PC-9 (cell line): ENCODE measurements at regions not wholly inside any gene's neighbourhood (a gene's known extent, or its start where the extent isn't known, plus 50 kb on each side); places are given as distances from the start of the nearest gene placed in this dataset.

Source experiments
- BruUV-seq: library from RNA; stranded (reverse); fragments of 400-500 nt; replicated peaks from 2 replicates; lab custom pipeline; 2021; lab: Mats Ljungman, UMichigan
- CTCF ChIA-PET: fragments of 300-600 bp; sonication (Branson Sonifier 250); formaldehyde crosslinking; loops from one replicate; lab custom pipeline; 2022; ENCODE audit warnings: antibody characterized with exemption; lab: Charles Lee
- POLR2A ChIA-PET: fragments of 300-600 bp; sonication (Branson Sonifier 250); formaldehyde crosslinking; loops from one replicate; lab custom pipeline; 2022; ENCODE audit warnings: antibody characterized with exemption; ENCODE audit not compliant: unreplicated experiment; lab: Charles Lee
- DNase-seq, 2 experiments: peaks; one replicate each; pipeline versions ENCODE4 v3.0.0 to v3.0.0-alpha.2; 2015 to 2022; ENCODE audit warnings: mixed read lengths in 1 of 2
- H2AFZ ChIP-seq: fragments of 200-600 bp; sonication (generic); 2 replicates; pipeline ENCODE4 v1.8.1; 2017; ENCODE audit warnings: antibody characterized with exemption
- H3F3A ChIP-seq: fragments of 200-600 bp; sonication (generic); 2 replicates; pipeline ENCODE4 v1.8.1; 2017; ENCODE audit warnings: antibody characterized with exemption, mild to moderate bottlenecking, low read depth; ENCODE audit not compliant: insufficient read depth
- H3K27ac ChIP-seq: fragments of 200-600 bp; sonication (generic); 2 replicates; pipeline ENCODE4 v1.6.1; 2016; ENCODE audit warnings: mixed run types
- H3K27me3 ChIP-seq: fragments of 200-600 bp; sonication (generic); 2 replicates; pipeline ENCODE4 v1.6.1; 2016; ENCODE audit warnings: low read depth, mixed run types; ENCODE audit not compliant: insufficient read depth
- H3K36me3 ChIP-seq: fragments of 200-600 bp; sonication (generic); 2 replicates; pipeline ENCODE4 v1.6.1; 2016; ENCODE audit warnings: low read depth, mixed run types
- H3K4me1 ChIP-seq: fragments of 200-600 bp; sonication (generic); replicated peaks from 2 replicates; pipeline ENCODE4 v1.6.1; 2016; ENCODE audit warnings: mixed run types; ENCODE audit not compliant: insufficient read depth
- H3K4me2 ChIP-seq: fragments of 200-600 bp; sonication (generic); 2 replicates; pipeline ENCODE4 v1.6.1; 2017; ENCODE audit warnings: mixed run types
- H3K4me3 ChIP-seq: fragments of 200-600 bp; sonication (generic); 2 replicates; pipeline ENCODE4 v1.6.1; 2016; ENCODE audit warnings: mixed run types
- H3K79me2 ChIP-seq: fragments of 200-600 bp; sonication (generic); 2 replicates; pipeline ENCODE4 v1.6.1; 2017; ENCODE audit warnings: low read depth, mixed run types
- H3K9me2 ChIP-seq: fragments of 200-600 bp; sonication (generic); 2 replicates; pipeline ENCODE4 v1.8.1; 2017; ENCODE audit warnings: mild to moderate bottlenecking; ENCODE audit not compliant: insufficient read depth
- H3K9me3 ChIP-seq: fragments of 200-600 bp; sonication (generic); 2 replicates; pipeline ENCODE4 v1.8.1; 2016; ENCODE audit warnings: low read depth; ENCODE audit not compliant: insufficient read depth
- H4K20me1 ChIP-seq: fragments of 200-600 bp; sonication (generic); 2 replicates; pipeline ENCODE4 v1.8.1; 2017; ENCODE audit not compliant: insufficient read depth
- EZH2 ChIP-seq: fragments of 200-600 bp; sonication (generic); IDR thresholded peaks from 2 replicates; pipeline ENCODE4 v1.8.0; 2017; ENCODE audit warnings: antibody characterized with exemption, low read depth
- intact Hi-C: fragments of 100-400 bp; cut with micrococcal nuclease; formaldehyde crosslinking; loops from one replicate; pipeline ENCODE4 v1.10.0; 2022; ENCODE audit not compliant: unreplicated experiment
- TF ChIP-seq, protein P1 (sequence below): fragments of 200-600 bp; sonication (generic); conservative IDR thresholded peaks from 2 replicates; pipeline ENCODE4 v1.6.1; 2017; ENCODE audit warnings: mixed run types, antibody characterized with exemption, mild to moderate bottlenecking, moderate library complexity

DNA sequence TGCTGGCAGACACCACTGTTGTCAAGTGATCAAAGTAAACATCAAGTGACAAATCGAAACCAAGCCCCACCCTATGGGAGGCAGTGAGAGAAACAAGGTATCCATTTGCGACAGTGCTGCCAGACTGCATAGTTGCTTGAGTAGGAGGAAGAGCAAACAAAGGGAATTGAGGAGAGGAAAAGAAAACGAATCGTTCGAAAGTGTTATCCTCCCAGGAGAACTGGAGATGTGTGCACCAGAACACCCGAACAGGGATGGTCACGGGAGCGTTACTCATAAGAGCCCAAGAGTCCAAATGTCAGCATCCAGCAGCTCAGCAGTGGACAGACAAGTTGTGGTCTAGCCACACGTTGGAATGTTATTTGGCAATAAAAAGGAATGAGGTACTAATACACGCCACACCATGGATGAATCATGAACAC lies 58.4 kb upstream of the NUP50 start:
- Histone ChIP-seq H3K4me2 (peak overlapping the region; percentile 67), H3K27ac (peak overlapping the region; percentile 60), H3K9me2 (no peaks in the 10 kb centered on the region), H3K79me2 (no peaks in the 10 kb centered on the region), H3K36me3 (no peaks in the 10 kb centered on the region), H3F3A (peaks cover 12% of the 10 kb centered on the region; the same call in 1 of the 2 replicates), H3K4me1 (peaks cover 12% of the 10 kb centered on the region; the same call in 1 of the 2 replicates), H3K27me3 (peaks cover 48% of the 10 kb centered on the region), H3K9me3 (no peaks in the 10 kb centered on the region), H4K20me1 (no peaks in the 10 kb centered on the region), H2AFZ (0 out of 2 replicates have a peak overlapping the region, but pooled peaks have one; percentile 46), H3K4me3 (peak overlapping the region; percentile 39; the same call in 1 of the 2 replicates)
- no TSS peak for BruUV-seq
- ChIA-PET CTCF (no interaction called here), POLR2A (no interaction called here)
- intact Hi-C loops = loop anchor here (2.0 kb wide), 1 partner anchor 152 kb away; no protein-coding TSS in a partner anchor
- TF ChIP-seq EZH2 = no peak
- TF ChIP-seq, protein P1, sequence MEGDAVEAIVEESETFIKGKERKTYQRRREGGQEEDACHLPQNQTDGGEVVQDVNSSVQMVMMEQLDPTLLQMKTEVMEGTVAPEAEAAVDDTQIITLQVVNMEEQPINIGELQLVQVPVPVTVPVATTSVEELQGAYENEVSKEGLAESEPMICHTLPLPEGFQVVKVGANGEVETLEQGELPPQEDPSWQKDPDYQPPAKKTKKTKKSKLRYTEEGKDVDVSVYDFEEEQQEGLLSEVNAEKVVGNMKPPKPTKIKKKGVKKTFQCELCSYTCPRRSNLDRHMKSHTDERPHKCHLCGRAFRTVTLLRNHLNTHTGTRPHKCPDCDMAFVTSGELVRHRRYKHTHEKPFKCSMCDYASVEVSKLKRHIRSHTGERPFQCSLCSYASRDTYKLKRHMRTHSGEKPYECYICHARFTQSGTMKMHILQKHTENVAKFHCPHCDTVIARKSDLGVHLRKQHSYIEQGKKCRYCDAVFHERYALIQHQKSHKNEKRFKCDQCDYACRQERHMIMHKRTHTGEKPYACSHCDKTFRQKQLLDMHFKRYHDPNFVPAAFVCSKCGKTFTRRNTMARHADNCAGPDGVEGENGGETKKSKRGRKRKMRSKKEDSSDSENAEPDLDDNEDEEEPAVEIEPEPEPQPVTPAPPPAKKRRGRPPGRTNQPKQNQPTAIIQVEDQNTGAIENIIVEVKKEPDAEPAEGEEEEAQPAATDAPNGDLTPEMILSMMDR = no peak
- peak; percentile 54 to 86 for DNase-seq

- H3K4me3 ChIP-seq = no peak overlapping the region
- H3K9me3 ChIP-seq = no peaks in the 10 kb centered on the region
- peaks cover 55% of the 10 kb centered on the region for H3K27me3 ChIP-seq
- ChIA-PET POLR2A (interaction anchor here (0.5 kb wide), 1 partner anchor 230 kb away, joined by 4 read pairs; no protein-coding TSS in a partner anchor), CTCF (interaction anchor here (0.6 kb wide), 1 partner anchor 26 kb away, joined by 3 read pairs; no protein-coding TSS in a partner anchor)
- intact Hi-C loops = no loop called here
- H3K36me3 ChIP-seq = no peaks in the 10 kb centered on the region
- no peaks in the 10 kb centered on the region for H3K79me2 ChIP-seq
- TF ChIP-seq, protein P1 = no peak
- no peak for TF ChIP-seq EZH2
- no peak overlapping the region for H3K4me2 ChIP-seq
- no peak for DNase-seq
- peaks cover 12% of the 10 kb centered on the region; the same call in 1 of the 2 replicates for H3K4me1 ChIP-seq
- no TSS peak for BruUV-seq
- peaks cover 12% of the 10 kb centered on the region; the same call in 1 of the 2 replicates for H3F3A ChIP-seq
- H2AFZ ChIP-seq = no peak overlapping the region
- H3K27ac ChIP-seq = no peak overlapping the region
- H4K20me1 ChIP-seq = no peaks in the 10 kb centered on the region
- no peaks in the 10 kb centered on the region for H3K9me2 ChIP-seq
These were observed 56.1 kb upstream of the NUP50 start for GRCh38 chr22:45107671-45108070.

- intact Hi-C loops = no loop called here
- Histone ChIP-seq H2AFZ (no peak overlapping the region), H3K36me3 (no peaks in the 10 kb centered on the region), H3K27me3 (peaks cover 90% of the 10 kb centered on the region), H3K79me2 (no peaks in the 10 kb centered on the region), H3K4me2 (no peak overlapping the region), H3K27ac (no peak overlapping the region), H3K9me2 (no peaks in the 10 kb centered on the region), H3K4me3 (no peak overlapping the region), H4K20me1 (no peaks in the 10 kb centered on the region), H3K4me1 (no peaks in the 10 kb centered on the region), H3F3A (no peaks in the 10 kb centered on the region), H3K9me3 (no peaks in the 10 kb centered on the region)
- POLR2A ChIA-PET = no interaction called here
- DNase-seq = no peak
- CTCF ChIA-PET = no interaction called here
- no TSS peak for BruUV-seq
- TF ChIP-seq, protein P1 = no peak
- no peak for TF ChIP-seq EZH2
These were observed 51.4 kb upstream of the NUP50 start for GRCh38 chr22:45112136-45112879.
